ENCODE measurements at regions not wholly inside any gene's neighbourhood (a gene's known extent, or its start where the extent isn't known, plus 50 kb on each side); places are given as distances from the start of the nearest gene placed in this dataset.

GRCh38 chr3:176416870-176417269 is 780.4 kb downstream of the TBL1XR1 start:
- ChIA-PET CTCF (ENCODE audit: low intra/inter-chr PET ratio) (no interaction called here), POLR2A (no interaction called here)
- H3K27ac ChIP-seq (ENCODE audit: extremely low read depth, low read depth, low read length) = no peak overlapping the region
- H3K9ac ChIP-seq (ENCODE audit: insufficient read depth in 1 of 2, low read depth in 2 of 2, low read length in 2 of 2) = no peak overlapping the region
- WGBS (ENCODE audit: insufficient coverage, low coverage, missing lambda C conversion rate) = 0% methylated on average over 3 of the region's 3 CpGs
- in situ Hi-C loops (cut with MboI) = no loop called here
- no peaks in the 10 kb centered on the region for H3K27me3 ChIP-seq (ENCODE audit: control insufficient read depth in 2 of 2, insufficient read depth in 2 of 2, low read length in 2 of 2)
- DNase-seq (ENCODE audit: extremely low read depth in 1 of 4, low spot score in 3 of 4) (no peak), ATAC-seq (no peak), FAIRE-seq (no peak)
- no peak overlapping the region for H3K4me2 ChIP-seq (ENCODE audit: insufficient read depth, low read length)
- H3K4me3 ChIP-seq = no peak overlapping the region
- intact Hi-C loops (cut with micrococcal nuclease) = no loop called here
- no peaks in the 10 kb centered on the region for H3K36me3 ChIP-seq (ENCODE audit: control insufficient read depth, insufficient read depth, low read length)
- no peaks in the 10 kb centered on the region for H3K9me3 ChIP-seq (replicated peaks; ENCODE audit: control insufficient read depth, insufficient read depth, low read depth, low read length)
- no peaks in the 10 kb centered on the region for H3K79me2 ChIP-seq (ENCODE audit: control insufficient read depth, insufficient read depth, low read length)
- H4K20me1 ChIP-seq (replicated peaks; ENCODE audit: control insufficient read depth, insufficient read depth, low read length) = no peaks in the 10 kb centered on the region
- H3K9me1 ChIP-seq (ENCODE audit: control insufficient read depth, insufficient read depth, low read length) = no peaks in the 10 kb centered on the region
- no peaks in the 10 kb centered on the region for H3K4me1 ChIP-seq (replicated peaks in 1 of 2; ENCODE audit: control insufficient read depth in 2 of 2, insufficient read depth in 2 of 2, low read length in 2 of 2)
- BruUV-seq (replicated peaks) = no TSS peak
- H2AFZ ChIP-seq (ENCODE audit: low read depth, low read length) = no peak overlapping the region
- TF ChIP-seq CHD7 (IDR thresholded peaks at IDR 0.05; ENCODE audit: low read depth, low read length) (no peak), DLX4 (CRISPR knock-in tag; IDR thresholded peaks at IDR 0.05) (no peak), YBX1 (IDR thresholded peaks at IDR 0.05) (no peak), ZNF717 (CRISPR knock-in tag; IDR thresholded peaks at IDR 0.05) (no peak), STAG1 (CRISPR knock-in tag; IDR thresholded peaks at IDR 0.05; ENCODE audit: borderline replicate concordance) (no peak), MECOM (CRISPR knock-in tag; IDR thresholded peaks at IDR 0.05) (no peak), NFIX (CRISPR knock-in tag; IDR thresholded peaks at IDR 0.05; ENCODE audit: low read depth) (no peak), ZNF347 (CRISPR knock-in tag; IDR thresholded peaks at IDR 0.05; ENCODE audit: low read depth) (no peak), CHD2 (IDR thresholded peaks at IDR 0.05; ENCODE audit: low read depth, low read length) (no peak), MXI1 (IDR thresholded peaks at IDR 0.05; ENCODE audit: low read depth, low read length) (no peak), SAP30 (IDR thresholded peaks at IDR 0.05; ENCODE audit: borderline replicate concordance, insufficient read depth, low read depth, low read length, poor library complexity, severe bottlenecking) (no peak)
- TF ChIP-seq, protein P1, sequence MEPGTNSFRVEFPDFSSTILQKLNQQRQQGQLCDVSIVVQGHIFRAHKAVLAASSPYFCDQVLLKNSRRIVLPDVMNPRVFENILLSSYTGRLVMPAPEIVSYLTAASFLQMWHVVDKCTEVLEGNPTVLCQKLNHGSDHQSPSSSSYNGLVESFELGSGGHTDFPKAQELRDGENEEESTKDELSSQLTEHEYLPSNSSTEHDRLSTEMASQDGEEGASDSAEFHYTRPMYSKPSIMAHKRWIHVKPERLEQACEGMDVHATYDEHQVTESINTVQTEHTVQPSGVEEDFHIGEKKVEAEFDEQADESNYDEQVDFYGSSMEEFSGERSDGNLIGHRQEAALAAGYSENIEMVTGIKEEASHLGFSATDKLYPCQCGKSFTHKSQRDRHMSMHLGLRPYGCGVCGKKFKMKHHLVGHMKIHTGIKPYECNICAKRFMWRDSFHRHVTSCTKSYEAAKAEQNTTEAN (CRISPR knock-in tag; IDR thresholded peaks at IDR 0.05) = no peak

Measured in K562 (cell line).